DND-41 (cell line): ENCODE measurements at regions not wholly inside any gene's neighbourhood (a gene's known extent, or its start where the extent isn't known, plus 50 kb on each side); places are given as distances from the start of the nearest gene placed in this dataset.

Source experiments
- ATAC-seq: fragments of 200-7000 bp; cut with Tn5 transposase; 3 replicates; pipeline ENCODE4 v1.9.1; 2021; ENCODE audit warnings: low read depth; ENCODE audit not compliant: insufficient read depth
- DNase-seq: peaks from one replicate; pipeline ENCODE4 v3.0.0-alpha.2; 2020
- H2AFZ ChIP-seq: 2 replicates; pipeline ENCODE4 v1.6.0; 2012; ENCODE audit warnings: low read depth, low read length
- H3K27ac ChIP-seq: 2 replicates; pipeline ENCODE4 v1.5.1; 2012; ENCODE audit warnings: low read length, inconsistent platforms
- H3K27me3 ChIP-seq: fragments of 200-600 bp; sonication (generic); 2 replicates; pipeline ENCODE4 v1.6.0; 2012; ENCODE audit warnings: low read length, mild to moderate bottlenecking, inconsistent platforms; ENCODE audit not compliant: insufficient read depth, poor library complexity
- H3K36me3 ChIP-seq: 2 replicates; pipeline ENCODE4 v1.5.1; 2012; ENCODE audit warnings: low read length, inconsistent platforms; ENCODE audit not compliant: insufficient read depth
- H3K4me1 ChIP-seq: 2 replicates; pipeline ENCODE4 v1.5.1; 2012; ENCODE audit warnings: mild to moderate bottlenecking, low read length; ENCODE audit not compliant: insufficient read depth
- H3K4me2 ChIP-seq: 2 replicates; pipeline ENCODE4 v1.6.0; 2012; ENCODE audit warnings: mild to moderate bottlenecking, moderate library complexity, low read length, inconsistent platforms; ENCODE audit not compliant: insufficient read depth
- H3K4me3 ChIP-seq, 2 experiments: fragments of 200-600 bp in 1 of 2; shearing (Covaris generic) in 1 of 2; 2 replicates each; pipeline ENCODE4 v1.5.1; 2012 to 2016; ENCODE audit warnings: inconsistent platforms in 2 of 2, low read length in 2 of 2, mild to moderate bottlenecking in 2 of 2, low read depth in 1 of 2, moderate library complexity in 1 of 2
- H3K79me2 ChIP-seq: 2 replicates; pipeline ENCODE4 v1.6.0; 2012; ENCODE audit warnings: low read length, inconsistent platforms; ENCODE audit not compliant: insufficient read depth
- H3K9ac ChIP-seq: 2 replicates; pipeline ENCODE4 v1.6.0; 2012; ENCODE audit warnings: low read depth, mild to moderate bottlenecking, inconsistent platforms, low read length, moderate library complexity
- H3K9me3 ChIP-seq: 2 replicates; pipeline ENCODE4 v1.5.1; 2012; ENCODE audit warnings: low read length, moderate library complexity, mild to moderate bottlenecking, inconsistent platforms; ENCODE audit not compliant: insufficient read depth, severe bottlenecking
- H4K20me1 ChIP-seq: 2 replicates; pipeline ENCODE4 v1.6.0; 2012; ENCODE audit warnings: low read length; ENCODE audit not compliant: insufficient read depth
- CTCF ChIP-seq: IDR thresholded peaks from 2 replicates; pipeline ENCODE4 v1.5.1; 2012; ENCODE audit warnings: borderline replicate concordance, low read length, moderate library complexity, mild to moderate bottlenecking; ENCODE audit not compliant: poor library complexity, severe bottlenecking; ENCODE audit errors: extremely low read depth
- EZH2 ChIP-seq: IDR thresholded peaks from 3 replicates; pipeline ENCODE4 v1.6.1; 2012; ENCODE audit warnings: borderline replicate concordance, low read depth, mild to moderate bottlenecking, moderate library complexity, low read length, inconsistent platforms; ENCODE audit not compliant: severe bottlenecking

DNA sequence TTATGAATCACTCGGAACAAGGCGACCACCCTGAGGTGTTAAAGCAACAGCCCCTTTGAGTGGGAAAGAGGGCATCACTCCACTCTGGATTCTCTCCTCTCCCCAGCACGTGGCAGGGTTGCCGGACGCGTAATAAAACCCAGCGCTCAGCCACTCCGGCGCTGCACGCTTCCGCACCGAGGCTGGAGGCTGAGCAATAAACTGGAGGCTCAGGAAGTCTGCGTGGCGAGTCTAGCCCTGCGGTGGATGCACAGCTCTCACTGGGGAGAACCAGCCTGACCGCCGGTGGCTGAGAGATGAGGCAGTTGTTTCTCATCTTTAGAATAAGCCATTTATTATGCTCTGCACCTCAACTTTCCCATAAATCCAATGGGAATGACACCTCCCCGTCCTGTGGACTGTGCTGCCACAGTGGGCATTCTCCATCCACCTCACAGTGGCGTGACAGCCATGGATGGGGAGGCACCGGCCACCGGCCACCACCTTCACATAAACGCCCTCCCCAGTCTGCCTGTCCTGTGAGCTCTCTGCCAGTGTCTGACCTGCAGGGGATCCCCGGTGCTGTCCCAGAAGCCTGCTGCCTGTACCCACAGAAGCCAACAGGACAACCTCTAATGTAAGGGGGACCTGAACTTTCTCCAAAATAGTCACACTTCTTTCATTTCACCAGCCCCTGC lies 64.2 kb upstream of the GGTLC1 start:
- Histone ChIP-seq H3K36me3 (no peaks in the 10 kb centered on the region), H3K4me3 (no peak overlapping the region), H3K9ac (no peak overlapping the region), H3K27ac (no peak overlapping the region), H3K27me3 (no peaks in the 10 kb centered on the region), H4K20me1 (no peaks in the 10 kb centered on the region), H3K4me2 (no peak overlapping the region), H3K9me3 (no peaks in the 10 kb centered on the region), H2AFZ (no peak overlapping the region), H3K79me2 (no peaks in the 10 kb centered on the region), H3K4me1 (no peaks in the 10 kb centered on the region)
- TF ChIP-seq EZH2 (no peak), CTCF (no peak)
- DNase-seq (no peak), ATAC-seq (no peak)

DNA sequence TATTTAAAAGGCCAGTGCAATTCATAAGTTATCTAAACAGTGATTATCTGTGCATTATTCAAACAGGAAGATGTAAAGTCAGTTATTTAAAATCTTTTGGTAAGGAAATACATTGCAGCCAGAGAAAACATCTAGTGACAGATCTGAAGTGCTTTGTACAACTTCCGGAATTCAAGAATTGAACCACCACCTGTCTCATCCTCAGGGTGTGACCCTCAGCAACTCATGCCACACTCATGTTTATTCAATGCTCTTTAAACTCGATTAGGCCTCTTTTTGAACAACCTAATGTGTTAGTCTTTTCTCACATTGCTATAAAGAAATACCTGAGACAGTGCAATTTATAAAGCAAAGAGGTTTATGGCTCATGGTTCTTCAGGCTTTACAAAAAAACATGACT lies 62.6 kb upstream of the GGTLC1 start:
- ATAC-seq (no peak), DNase-seq (no peak)
- Histone ChIP-seq H3K79me2 (no peaks in the 10 kb centered on the region), H3K4me1 (peaks cover 10% of the 10 kb centered on the region), H3K27ac (no peak overlapping the region), H3K27me3 (no peaks in the 10 kb centered on the region), H3K4me3 (no peak overlapping the region), H4K20me1 (no peaks in the 10 kb centered on the region), H3K4me2 (no peak overlapping the region), H3K36me3 (no peaks in the 10 kb centered on the region), H3K9ac (no peak overlapping the region), H3K9me3 (no peaks in the 10 kb centered on the region), H2AFZ (no peak overlapping the region)
- TF ChIP-seq CTCF (no peak), EZH2 (no peak)

DNA sequence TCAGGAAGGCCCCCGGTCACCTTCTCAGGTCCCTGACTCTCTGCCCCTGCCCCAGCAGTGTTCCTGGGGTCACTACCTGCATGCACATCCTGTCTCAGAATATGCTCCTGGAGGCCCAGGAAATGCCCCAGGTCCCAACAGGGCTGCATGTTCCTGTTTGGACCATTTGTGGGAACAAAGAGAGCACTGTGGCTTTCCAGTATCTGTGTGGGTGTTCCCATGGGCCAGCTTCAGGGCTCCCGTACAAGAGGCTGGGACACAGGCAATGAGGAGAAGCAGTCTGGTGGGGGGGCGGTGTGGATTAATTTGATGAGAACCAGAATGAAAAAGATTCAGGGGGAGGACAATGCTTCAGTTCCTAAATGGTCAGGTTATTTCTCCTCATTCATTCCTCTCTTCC lies 61.5 kb upstream of the GGTLC1 start:
- no peak overlapping the region for H3K4me2 ChIP-seq
- no peak for ATAC-seq
- H3K4me3 ChIP-seq, result no peak overlapping the region
- DNase-seq, result no peak
- no peak for TF ChIP-seq CTCF
- TF ChIP-seq EZH2, result no peak
- H2AFZ ChIP-seq, result no peak overlapping the region
- H4K20me1 ChIP-seq, result no peaks in the 10 kb centered on the region
- no peaks in the 10 kb centered on the region for H3K27me3 ChIP-seq
- H3K9me3 ChIP-seq, result no peaks in the 10 kb centered on the region
- H3K4me1 ChIP-seq, result peaks cover 20% of the 10 kb centered on the region
- H3K27ac ChIP-seq, result no peak overlapping the region
- H3K36me3 ChIP-seq, result no peaks in the 10 kb centered on the region
- no peaks in the 10 kb centered on the region for H3K79me2 ChIP-seq
- no peak overlapping the region for H3K9ac ChIP-seq

DNA sequence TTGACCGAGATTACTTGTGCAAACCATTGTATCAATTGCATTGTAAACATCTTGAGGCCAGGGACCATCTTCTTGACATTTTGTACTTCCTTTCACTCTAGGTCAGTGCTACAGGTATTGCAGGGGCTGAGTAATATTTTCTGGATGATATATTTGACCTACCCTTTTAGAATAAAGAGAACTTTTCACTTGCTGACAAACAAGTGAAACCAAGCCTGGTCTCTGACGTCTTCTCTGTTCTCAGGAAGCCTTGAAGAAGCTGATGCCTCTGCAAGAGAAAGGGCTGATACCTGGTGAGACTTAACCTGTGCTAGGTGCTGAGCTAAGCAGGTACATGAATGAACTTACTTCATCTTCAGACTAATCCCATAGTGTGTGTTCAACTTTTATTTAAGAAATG lies 60.5 kb upstream of the GGTLC1 start:
- no peak for DNase-seq
- Histone ChIP-seq H3K4me1 (peaks cover 28% of the 10 kb centered on the region), H3K4me3 (no peak overlapping the region), H3K9me3 (no peaks in the 10 kb centered on the region), H3K27me3 (no peaks in the 10 kb centered on the region), H3K79me2 (no peaks in the 10 kb centered on the region), H3K9ac (no peak overlapping the region), H3K36me3 (no peaks in the 10 kb centered on the region), H2AFZ (no peak overlapping the region), H4K20me1 (no peaks in the 10 kb centered on the region), H3K4me2 (no peak overlapping the region), H3K27ac (no peak overlapping the region)
- no peak for TF ChIP-seq EZH2
- no peak for ATAC-seq
